ENCODE measurements at regions not wholly inside any gene's neighbourhood (a gene's known extent, or its start where the extent isn't known, plus 50 kb on each side); places are given as distances from the start of the nearest gene placed in this dataset.

DNA sequence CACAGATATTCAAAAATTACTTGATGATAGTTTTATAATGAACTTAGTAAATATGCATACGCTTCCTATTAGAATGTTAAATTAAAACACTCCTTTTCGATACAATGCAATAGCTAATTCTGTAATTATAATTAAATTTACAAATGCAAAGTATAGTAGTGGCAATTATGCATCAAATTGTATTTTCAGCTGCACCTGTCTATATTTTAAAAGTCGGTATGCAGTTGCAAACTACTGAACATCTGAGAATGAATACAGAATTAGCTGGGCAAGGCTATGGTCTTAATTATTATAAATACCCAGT, 110.4 kb upstream of the ARHGAP42 start:
- no peak for TF ChIP-seq POLR2A (IDR thresholded peaks at IDR 0.05)
- TF ChIP-seq, protein P1, sequence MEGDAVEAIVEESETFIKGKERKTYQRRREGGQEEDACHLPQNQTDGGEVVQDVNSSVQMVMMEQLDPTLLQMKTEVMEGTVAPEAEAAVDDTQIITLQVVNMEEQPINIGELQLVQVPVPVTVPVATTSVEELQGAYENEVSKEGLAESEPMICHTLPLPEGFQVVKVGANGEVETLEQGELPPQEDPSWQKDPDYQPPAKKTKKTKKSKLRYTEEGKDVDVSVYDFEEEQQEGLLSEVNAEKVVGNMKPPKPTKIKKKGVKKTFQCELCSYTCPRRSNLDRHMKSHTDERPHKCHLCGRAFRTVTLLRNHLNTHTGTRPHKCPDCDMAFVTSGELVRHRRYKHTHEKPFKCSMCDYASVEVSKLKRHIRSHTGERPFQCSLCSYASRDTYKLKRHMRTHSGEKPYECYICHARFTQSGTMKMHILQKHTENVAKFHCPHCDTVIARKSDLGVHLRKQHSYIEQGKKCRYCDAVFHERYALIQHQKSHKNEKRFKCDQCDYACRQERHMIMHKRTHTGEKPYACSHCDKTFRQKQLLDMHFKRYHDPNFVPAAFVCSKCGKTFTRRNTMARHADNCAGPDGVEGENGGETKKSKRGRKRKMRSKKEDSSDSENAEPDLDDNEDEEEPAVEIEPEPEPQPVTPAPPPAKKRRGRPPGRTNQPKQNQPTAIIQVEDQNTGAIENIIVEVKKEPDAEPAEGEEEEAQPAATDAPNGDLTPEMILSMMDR (IDR thresholded peaks at IDR 0.05): no peak
